Colonic mucosa (tissue), 4 donors: ENCODE measurements at regions not wholly inside any gene's neighbourhood (a gene's known extent, or its start where the extent isn't known, plus 50 kb on each side); places are given as distances from the start of the nearest gene placed in this dataset.

ENCODE experiments used
- DNase-seq: peaks from one replicate; pipeline ENCODE4 v3.0.0-alpha.2; 2020
- H3K27ac ChIP-seq: fragments of 200-600 bp; one replicate; pipeline ENCODE4 v1.8.0; 2021
- H3K27me3 ChIP-seq: fragments of 200-600 bp; one replicate; pipeline ENCODE4 v1.8.0; 2021
- H3K36me3 ChIP-seq: fragments of 200-600 bp; one replicate; pipeline ENCODE4 v1.8.0; 2021
- H3K4me1 ChIP-seq: fragments of 200-600 bp; one replicate; pipeline ENCODE4 v1.8.0; 2021; ENCODE audit warnings: mild to moderate bottlenecking
- H3K4me3 ChIP-seq: fragments of 200-600 bp; one replicate; pipeline ENCODE4 v1.8.0; 2021
- H3K9ac ChIP-seq, 2 donors: one replicate each; pipeline ENCODE4 v1.7.0; 2013; ENCODE audit warnings: control low read depth in 2 of 2, low read depth in 2 of 2, low read length in 2 of 2
- H3K9me3 ChIP-seq: fragments of 200-600 bp; one replicate; pipeline ENCODE4 v1.8.0; 2021
- intact Hi-C: fragments of 100-400 bp; cut with DNase I; formaldehyde crosslinking; loops from one replicate; pipeline ENCODE4 v1.14.1; 2022
- TF ChIP-seq, protein P1 (sequence below): fragments of 200-600 bp; IDR thresholded peaks from one replicate; pipeline ENCODE4 v1.8.0; 2022; ENCODE audit warnings: antibody characterized with exemption, mild to moderate bottlenecking
- donor health status: healthy.
- donor health status: DM: no; HTN: no; CAD: no.
- donor health status: DM: no; HTN: no; CAD: no.

DNA sequence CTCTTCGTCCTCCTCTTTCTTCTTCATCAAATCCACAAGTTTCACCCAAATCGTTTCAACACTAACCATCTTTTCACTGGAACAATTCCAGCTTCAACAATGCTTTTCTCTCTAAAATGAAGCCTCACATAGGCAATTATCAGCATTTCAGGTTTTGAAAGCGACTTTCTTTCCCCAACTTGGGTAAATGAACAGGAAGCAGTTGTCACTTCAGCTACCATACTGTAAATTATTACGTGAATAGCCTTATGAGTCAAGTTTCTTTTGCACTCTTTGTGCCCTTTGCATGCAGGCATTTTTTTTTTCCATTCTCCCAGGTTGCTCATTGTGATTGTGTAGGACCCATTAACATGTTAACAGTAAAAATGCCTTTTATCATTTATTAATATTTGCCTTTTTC lies 121.7 kb upstream of the BTBD3 start:
- intact Hi-C loops = no loop called here
- Histone ChIP-seq H3K36me3 (no peaks in the 10 kb centered on the region), H3K9me3 (no peaks in the 10 kb centered on the region), H3K4me1 (no peaks in the 10 kb centered on the region), H3K27me3 (no peaks in the 10 kb centered on the region), H3K27ac (no peak overlapping the region), H3K4me3 (no peak overlapping the region), H3K9ac (no peak overlapping the region)
- DNase-seq = no peak
- TF ChIP-seq, protein P1, sequence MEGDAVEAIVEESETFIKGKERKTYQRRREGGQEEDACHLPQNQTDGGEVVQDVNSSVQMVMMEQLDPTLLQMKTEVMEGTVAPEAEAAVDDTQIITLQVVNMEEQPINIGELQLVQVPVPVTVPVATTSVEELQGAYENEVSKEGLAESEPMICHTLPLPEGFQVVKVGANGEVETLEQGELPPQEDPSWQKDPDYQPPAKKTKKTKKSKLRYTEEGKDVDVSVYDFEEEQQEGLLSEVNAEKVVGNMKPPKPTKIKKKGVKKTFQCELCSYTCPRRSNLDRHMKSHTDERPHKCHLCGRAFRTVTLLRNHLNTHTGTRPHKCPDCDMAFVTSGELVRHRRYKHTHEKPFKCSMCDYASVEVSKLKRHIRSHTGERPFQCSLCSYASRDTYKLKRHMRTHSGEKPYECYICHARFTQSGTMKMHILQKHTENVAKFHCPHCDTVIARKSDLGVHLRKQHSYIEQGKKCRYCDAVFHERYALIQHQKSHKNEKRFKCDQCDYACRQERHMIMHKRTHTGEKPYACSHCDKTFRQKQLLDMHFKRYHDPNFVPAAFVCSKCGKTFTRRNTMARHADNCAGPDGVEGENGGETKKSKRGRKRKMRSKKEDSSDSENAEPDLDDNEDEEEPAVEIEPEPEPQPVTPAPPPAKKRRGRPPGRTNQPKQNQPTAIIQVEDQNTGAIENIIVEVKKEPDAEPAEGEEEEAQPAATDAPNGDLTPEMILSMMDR = no peak

DNA sequence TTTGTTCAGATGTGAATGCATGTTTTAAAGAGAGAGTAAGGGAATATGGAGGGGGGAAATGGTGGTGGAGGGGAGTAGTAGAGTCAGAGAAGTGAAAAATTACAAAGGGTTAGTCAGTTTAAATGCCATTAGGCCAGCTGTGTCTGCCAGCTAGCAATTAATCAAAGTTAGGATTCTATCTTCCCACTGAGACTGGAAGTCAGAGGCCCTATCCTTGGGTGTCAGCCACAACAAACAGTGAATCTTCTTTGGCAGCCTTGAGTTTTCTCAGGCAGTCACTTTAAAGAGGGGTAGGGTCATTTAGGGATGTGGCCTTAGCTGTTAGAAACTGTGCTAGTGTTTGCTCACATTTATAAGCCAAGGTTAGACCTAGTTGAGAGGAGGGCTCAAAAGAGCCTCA lies 120.5 kb upstream of the BTBD3 start:
- H3K4me3 ChIP-seq = no peak overlapping the region
- intact Hi-C loops = no loop called here
- DNase-seq = no peak

DNA sequence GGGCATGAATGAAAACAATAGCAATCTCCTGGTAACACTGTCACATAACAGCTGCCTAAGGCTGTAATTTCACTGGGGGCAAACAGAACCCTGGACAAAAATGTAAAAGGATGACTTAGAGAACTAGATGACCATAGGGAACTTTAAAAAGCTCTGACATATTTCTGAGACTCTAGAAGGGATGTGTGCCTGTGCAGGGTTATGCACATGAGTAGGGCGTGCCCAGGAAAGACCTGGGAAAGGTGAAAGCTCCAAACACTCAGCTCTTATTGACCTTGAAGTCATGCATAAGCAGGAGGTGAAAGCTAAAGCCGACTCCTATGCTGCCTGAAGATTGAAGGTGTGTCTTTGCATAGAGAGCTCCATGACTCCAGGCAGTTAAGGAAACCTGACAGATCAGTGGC lies 118.4 kb upstream of the BTBD3 start:
- Histone ChIP-seq H3K9me3 (no peaks in the 10 kb centered on the region), H3K4me1 (no peaks in the 10 kb centered on the region), H3K4me3 (no peak overlapping the region), H3K27ac (no peak overlapping the region), H3K9ac (no peak overlapping the region), H3K36me3 (no peaks in the 10 kb centered on the region), H3K27me3 (no peaks in the 10 kb centered on the region)
- TF ChIP-seq, protein P1 = no peak
- intact Hi-C loops = no loop called here
- no peak for DNase-seq

More for the DNA sequence above, 120.5 kb upstream of the BTBD3 start:
- Histone ChIP-seq H3K36me3 (no peaks in the 10 kb centered on the region), H3K9ac (no peak overlapping the region), H3K4me1 (no peaks in the 10 kb centered on the region), H3K27ac (no peak overlapping the region), H3K27me3 (no peaks in the 10 kb centered on the region), H3K9me3 (no peaks in the 10 kb centered on the region)
- TF ChIP-seq, protein P1 = no peak

DNA sequence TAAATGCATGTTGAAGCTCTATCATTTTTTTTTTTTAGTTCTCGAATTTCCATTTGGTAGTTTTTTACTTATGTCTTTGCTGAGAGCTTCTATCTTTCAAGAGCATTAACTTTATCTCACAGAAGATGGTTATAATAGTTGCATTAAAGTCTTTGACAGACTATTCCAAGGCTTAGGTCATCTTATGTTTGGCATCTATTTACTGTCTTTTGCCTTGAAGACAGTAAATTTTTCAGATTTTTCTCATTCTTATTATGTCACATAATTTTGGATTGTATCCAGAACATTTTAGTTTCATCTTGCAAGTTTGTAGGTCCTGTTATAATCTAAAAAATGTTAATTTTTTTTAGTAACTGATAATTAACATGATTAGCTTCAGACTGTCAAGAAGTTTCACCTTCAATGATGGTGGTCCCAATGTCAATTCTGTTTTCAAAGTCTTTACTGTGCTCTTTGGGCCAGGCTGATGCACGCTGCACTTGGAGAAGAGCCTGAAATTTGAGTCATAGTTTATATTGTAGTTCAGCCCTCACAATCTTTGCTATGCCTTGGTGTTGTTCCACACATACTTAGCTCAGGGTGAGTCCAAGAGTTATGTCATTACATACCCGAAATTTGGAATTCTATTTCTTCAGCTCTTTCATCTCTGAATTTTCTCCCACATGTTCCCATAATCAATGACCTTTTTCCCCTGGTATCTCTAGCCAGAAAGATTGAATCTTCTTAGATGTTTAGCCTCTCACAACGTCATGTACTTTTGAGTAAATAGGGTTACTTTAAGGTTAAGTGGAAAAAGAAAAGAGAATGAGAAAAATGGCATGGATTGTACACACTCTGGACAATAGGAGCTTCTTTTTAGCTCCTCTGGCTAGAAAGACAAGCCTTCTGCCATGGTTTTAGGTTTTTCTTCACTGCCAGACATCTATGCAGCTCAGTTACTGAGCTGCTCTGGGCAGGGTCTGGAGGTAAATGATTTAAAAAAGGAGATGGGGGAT lies 110.3 kb upstream of the BTBD3 start:
- H3K9me3 ChIP-seq = no peaks in the 10 kb centered on the region
- no peaks in the 10 kb centered on the region for H3K27me3 ChIP-seq
- H3K4me1 ChIP-seq = no peaks in the 10 kb centered on the region
- H3K9ac ChIP-seq = no peak overlapping the region
- no peaks in the 10 kb centered on the region for H3K36me3 ChIP-seq
- DNase-seq = no peak
- TF ChIP-seq, protein P1 = no peak
- H3K4me3 ChIP-seq = no peak overlapping the region
- intact Hi-C loops = no loop called here
- H3K27ac ChIP-seq = no peak overlapping the region

DNA sequence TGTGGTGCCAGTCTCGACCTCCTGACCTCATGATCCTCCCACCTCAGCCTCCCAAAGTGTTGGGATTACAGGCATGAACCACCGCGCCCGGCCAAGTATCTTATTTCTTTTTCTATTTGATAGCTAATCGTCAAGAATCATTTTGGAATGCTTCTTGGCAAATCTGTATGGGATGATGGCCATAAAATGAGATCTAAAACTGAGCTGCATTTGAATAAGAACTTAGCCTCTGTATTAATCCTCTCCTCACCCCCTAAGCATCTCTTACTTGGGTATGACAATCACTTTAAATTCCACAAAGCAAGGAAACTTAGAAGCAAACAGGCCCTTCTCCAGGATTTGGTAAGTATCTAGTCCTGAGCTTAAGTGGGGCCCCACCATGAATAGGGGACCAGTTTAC lies 108.9 kb upstream of the BTBD3 start:
- H3K27me3 ChIP-seq = no peaks in the 10 kb centered on the region
- H3K9ac ChIP-seq = no peak overlapping the region

More for the DNA sequence above, 108.9 kb upstream of the BTBD3 start:
- Histone ChIP-seq H3K4me3 (no peak overlapping the region), H3K4me1 (no peaks in the 10 kb centered on the region), H3K36me3 (no peaks in the 10 kb centered on the region), H3K27ac (no peak overlapping the region), H3K9me3 (no peaks in the 10 kb centered on the region)
- TF ChIP-seq, protein P1 = no peak
- intact Hi-C loops = no loop called here
- no peak for DNase-seq
